IMR-90 (cell line): ENCODE measurements at regions not wholly inside any gene's neighbourhood (a gene's known extent, or its start where the extent isn't known, plus 50 kb on each side); places are given as distances from the start of the nearest gene placed in this dataset.

ENCODE experiments used
- ATAC-seq: fragments of 200-7000 bp; cut with Tn5 transposase; 2 replicates; pipeline ENCODE4 v1.9.1; 2020; ENCODE audit warnings: low read depth, mild to moderate bottlenecking, moderate library complexity
- BruUV-seq: library from RNA; stranded (reverse); fragments of 400-500 nt; replicated peaks from 2 replicates; lab custom pipeline; 2021; lab: Mats Ljungman, UMichigan
- CTCF ChIA-PET: fragments of 300-600 bp; formaldehyde crosslinking; extraction: SDS; loops from one replicate; lab custom pipeline; 2021; ENCODE audit warnings: antibody characterized with exemption; lab: Yijun Ruan, JAX
- POLR2A ChIA-PET: fragments of 300-600 bp; sonication (Branson Sonifier 250); formaldehyde crosslinking; loops from one replicate; lab custom pipeline; 2022; ENCODE audit warnings: antibody characterized with exemption; ENCODE audit not compliant: unreplicated experiment; lab: Charles Lee
- DNase-seq: peaks from one replicate; pipeline ENCODE4 v3.0.0; 2013
- H2AFZ ChIP-seq: replicated peaks from 2 replicates; pipeline ENCODE3; 2013; ENCODE audit warnings: low read length, mild to moderate bottlenecking; ENCODE audit not compliant: poor library complexity
- H2AK5ac ChIP-seq: 2 replicates; pipeline ENCODE4 v1.6.1; 2013; ENCODE audit warnings: low read depth, low read length, inconsistent platforms
- H2AK9ac ChIP-seq: replicated peaks from 2 replicates; pipeline ENCODE3; 2013; ENCODE audit warnings: mild to moderate bottlenecking, low read depth, low read length, moderate library complexity; ENCODE audit not compliant: poor library complexity
- H2BK120ac ChIP-seq: 2 replicates; pipeline ENCODE4 v1.6.1; 2013; ENCODE audit warnings: low read depth, low read length, inconsistent platforms
- H2BK15ac ChIP-seq: 3 replicates; pipeline ENCODE4 v1.6.1; 2013; ENCODE audit warnings: low read depth, low read length, inconsistent platforms
- H2BK20ac ChIP-seq: 2 replicates; pipeline ENCODE4 v1.6.1; 2013; ENCODE audit warnings: low read depth, mild to moderate bottlenecking, inconsistent platforms, low read length, moderate library complexity
- H2BK5ac ChIP-seq: 2 replicates; pipeline ENCODE4 v1.6.1; 2013; ENCODE audit warnings: mild to moderate bottlenecking, low read depth, low read length, inconsistent platforms; ENCODE audit not compliant: poor library complexity, severe bottlenecking
- H3K14ac ChIP-seq: replicated peaks from 2 replicates; pipeline ENCODE4 v1.6.1; 2013; ENCODE audit warnings: low read depth, low read length, inconsistent platforms
- H3K18ac ChIP-seq: 2 replicates; pipeline ENCODE4 v1.6.1; 2013; ENCODE audit warnings: low read depth, low read length, control low read depth
- H3K23ac ChIP-seq: 2 replicates; pipeline ENCODE4 v1.6.1; 2013; ENCODE audit warnings: low read depth, low read length, inconsistent platforms
- H3K27ac ChIP-seq: 2 replicates; pipeline ENCODE4 v1.5.1; 2013; ENCODE audit warnings: mild to moderate bottlenecking, control low read depth, low read length; ENCODE audit not compliant: insufficient read depth
- H3K27me3 ChIP-seq: 2 replicates; pipeline ENCODE4 v1.6.1; 2013; ENCODE audit warnings: low read length; ENCODE audit not compliant: control insufficient read depth, insufficient read depth
- H3K36me3 ChIP-seq: 2 replicates; pipeline ENCODE4 v1.6.1; 2013; ENCODE audit warnings: low read length, mixed read lengths; ENCODE audit not compliant: control insufficient read depth, insufficient read depth
- H3K4ac ChIP-seq: 2 replicates; pipeline ENCODE4 v1.6.1; 2013; ENCODE audit warnings: low read depth, low read length, inconsistent platforms
- H3K4me1 ChIP-seq: 2 replicates; pipeline ENCODE4 v1.6.1; 2013; ENCODE audit warnings: low read length, mixed read lengths; ENCODE audit not compliant: control insufficient read depth, insufficient read depth
- H3K4me2 ChIP-seq: 2 replicates; pipeline ENCODE4 v1.6.1; 2013; ENCODE audit warnings: low read depth, mild to moderate bottlenecking, control low read depth, low read length, moderate library complexity
- H3K4me3 ChIP-seq: 2 replicates; pipeline ENCODE4 v1.5.1; 2013; ENCODE audit warnings: low read depth, mild to moderate bottlenecking, control low read depth, low read length, moderate library complexity; ENCODE audit not compliant: insufficient read depth
- H3K56ac ChIP-seq: 2 replicates; pipeline ENCODE4 v1.6.1; 2013; ENCODE audit warnings: low read length, inconsistent platforms; ENCODE audit not compliant: insufficient read depth; ENCODE audit errors: extremely low read depth
- H3K79me1 ChIP-seq, 2 experiments: 2 replicates each; pipeline ENCODE4 v1.6.1; 2013; ENCODE audit warnings: low read length in 2 of 2, inconsistent platforms in 1 of 2, low read depth in 1 of 2
- H3K9ac ChIP-seq: 2 replicates; pipeline ENCODE4 v1.6.1; 2013; ENCODE audit warnings: low read depth, low read length, control low read depth
- H3K9me1 ChIP-seq: 2 replicates; pipeline ENCODE4 v1.6.1; 2013; ENCODE audit warnings: low read length, inconsistent platforms; ENCODE audit not compliant: insufficient read depth
- H3K9me3 ChIP-seq: 2 replicates; pipeline ENCODE4 v1.6.1; 2013; ENCODE audit warnings: low read length; ENCODE audit not compliant: control insufficient read depth, insufficient read depth
- H4K20me1 ChIP-seq: 2 replicates; pipeline ENCODE4 v1.6.1; 2013; ENCODE audit warnings: low read length, inconsistent platforms; ENCODE audit not compliant: insufficient read depth
- H4K5ac ChIP-seq: 2 replicates; pipeline ENCODE4 v1.6.1; 2013; ENCODE audit warnings: mild to moderate bottlenecking, low read depth, low read length, control low read depth
- H4K8ac ChIP-seq, 2 experiments: 2 replicates each; pipeline ENCODE4 v1.6.1; 2013; ENCODE audit warnings: low read depth in 2 of 2, low read length in 2 of 2, control low read depth in 1 of 2, inconsistent platforms in 1 of 2
- H4K91ac ChIP-seq: 2 replicates; pipeline ENCODE4 v1.6.1; 2013; ENCODE audit warnings: low read depth, low read length, inconsistent platforms; ENCODE audit not compliant: insufficient read depth
- BHLHE40 ChIP-seq: fragments of 150-350 bp; IDR thresholded peaks from 2 replicates; pipeline ENCODE4 v1.6.1; 2016; ENCODE audit warnings: mild to moderate bottlenecking, low read depth, low read length
- CHD1 ChIP-seq: IDR thresholded peaks from 2 replicates; pipeline ENCODE4 v1.6.1; 2012; ENCODE audit warnings: low read depth, low read length, improper control_type of control experiment
- CTCF ChIP-seq: conservative IDR thresholded peaks from 2 replicates; pipeline ENCODE4 v1.5.1; 2012; ENCODE audit warnings: mild to moderate bottlenecking, low read depth, low read length, improper control_type of control experiment
- FOS ChIP-seq: fragments of 150-350 bp; IDR thresholded peaks from 2 replicates; pipeline ENCODE4 v1.6.1; 2016; ENCODE audit warnings: low read depth, low read length
- MAFK ChIP-seq: IDR thresholded peaks from 2 replicates; pipeline ENCODE4 v1.6.1; 2012; ENCODE audit warnings: low read depth, low read length, improper control_type of control experiment
- POLR2A ChIP-seq: IDR thresholded peaks from 2 replicates; pipeline ENCODE4 v1.6.1; 2012; ENCODE audit warnings: mild to moderate bottlenecking, low read depth, low read length
- RCOR1 ChIP-seq: IDR thresholded peaks from 2 replicates; pipeline ENCODE4 v1.6.1; 2012; ENCODE audit warnings: mild to moderate bottlenecking, low read length, improper control_type of control experiment; ENCODE audit not compliant: insufficient replicate concordance
- RFX5 ChIP-seq: IDR thresholded peaks from 2 replicates; pipeline ENCODE4 v1.8.0; 2012; ENCODE audit warnings: low read depth, mild to moderate bottlenecking, low read length, moderate library complexity
- SMC3 ChIP-seq: fragments of 150-350 bp; IDR thresholded peaks from 2 replicates; pipeline ENCODE4 v1.6.1; 2016; ENCODE audit warnings: low read depth, mild to moderate bottlenecking, antibody characterized with exemption, low read length, moderate library complexity
- USF2 ChIP-seq: fragments of 150-350 bp; IDR thresholded peaks from 2 replicates; pipeline ENCODE4 v1.6.1; 2017; ENCODE audit warnings: mild to moderate bottlenecking, antibody characterized with exemption, low read length, low read depth
- WGBS, 2 experiments: methylation state at CpG; one replicate each; pipeline versions ENCODE4 v1.1.5 to v1.1.7; 2013; ENCODE audit warnings: missing lambda C conversion rate in 2 of 2; ENCODE audit not compliant: insufficient read length in 1 of 2; ENCODE audit errors: extremely low coverage in 2 of 2; 5-methylcytosine and 5-hydroxymethylcytosine counted together
- dilution Hi-C: fragments of 300-500 bp; cut with HindIII; formaldehyde crosslinking; loops from one replicate; pipeline ENCODE4 v1.14.3; 2018; ENCODE audit warnings: low sequenced_read_pairs; ENCODE audit not compliant: unreplicated experiment
- in situ Hi-C: fragments of 300-500 bp; cut with MboI; formaldehyde crosslinking; loops from 3 replicates; pipeline ENCODE4 v1.14.3; 2019; ENCODE audit warnings: low sequenced_read_pairs, inconsistent platforms, mixed read lengths
- intact Hi-C: fragments of 100-400 bp; cut with micrococcal nuclease; formaldehyde crosslinking; loops from 2 replicates; pipeline ENCODE4 v1.10.0; 2022

GRCh38 chr6:16067568-16067967 lies 61.3 kb upstream of the MYLIP start:
- Histone ChIP-seq H3K14ac (no peak overlapping the region), H3K4me3 (no peak overlapping the region), H3K4ac (no peak overlapping the region), H2AK5ac (no peak overlapping the region), H3K9ac (no peak overlapping the region), H3K18ac (no peak overlapping the region), H3K23ac (no peak overlapping the region), H2AK9ac (no peak overlapping the region), H3K27me3 (peaks cover 4% of the 10 kb centered on the region), H4K20me1 (no peaks in the 10 kb centered on the region), H3K4me2 (no peak overlapping the region), H3K79me1 (no peaks in the 10 kb centered on the region), H3K27ac (no peak overlapping the region), H2BK15ac (no peak overlapping the region), H3K9me1 (no peaks in the 10 kb centered on the region; the same call in 1 of the 2 replicates), H4K5ac (no peak overlapping the region), H3K36me3 (no peaks in the 10 kb centered on the region), H3K9me3 (no peaks in the 10 kb centered on the region), H4K8ac (no peak overlapping the region), H2BK5ac (no peak overlapping the region), H3K4me1 (no peaks in the 10 kb centered on the region), H4K91ac (no peak overlapping the region), H2BK120ac (no peak overlapping the region), H2BK20ac (no peak overlapping the region), H3K56ac (no peak overlapping the region), H2AFZ (no peak overlapping the region)
- no peak for ATAC-seq
- in situ Hi-C loops (no loop called here), intact Hi-C loops (no loop called here), dilution Hi-C loops (no loop called here)
- WGBS, 2 experiments: no CpG with 5 or more reads among the region's 3 CpGs
- POLR2A ChIA-PET: no interaction called here
- no peak for TF ChIP-seq FOS
- no peak for TF ChIP-seq RFX5
- no peak for TF ChIP-seq CTCF
- TF ChIP-seq SMC3: no peak
- TF ChIP-seq CHD1: no peak
- TF ChIP-seq MAFK: no peak
- TF ChIP-seq USF2: no peak
- no peak for TF ChIP-seq BHLHE40
- no peak for TF ChIP-seq RCOR1
- TF ChIP-seq POLR2A: no peak
- CTCF ChIA-PET: no interaction called here
- no TSS peak for BruUV-seq
- DNase-seq: no peak
